ENCODE measurements at regions not wholly inside any gene's neighbourhood (a gene's known extent, or its start where the extent isn't known, plus 50 kb on each side); places are given as distances from the start of the nearest gene placed in this dataset.

DNA sequence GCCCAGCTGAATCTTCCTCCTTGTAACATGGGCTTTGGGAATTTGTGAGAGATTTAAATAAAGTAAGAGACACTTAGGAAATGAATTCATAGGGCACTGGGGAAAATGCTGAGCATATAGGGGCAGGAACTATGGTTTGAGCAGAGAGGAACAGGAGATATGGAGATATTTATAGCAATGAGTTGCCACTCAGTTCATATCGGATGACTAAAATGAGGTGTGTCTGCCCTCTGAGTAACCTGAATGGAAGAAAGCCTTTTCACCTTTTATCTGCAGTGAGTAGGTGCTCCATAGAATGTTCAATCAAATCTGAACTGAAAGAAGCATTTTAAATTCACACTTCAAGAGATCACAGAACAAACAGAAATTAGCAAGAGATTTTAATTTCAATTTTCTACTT lies 105.7 kb downstream of the CEP44 start:
- TF ChIP-seq CTCF (IDR thresholded peaks at IDR 0.05; ENCODE audit: insufficient read depth, low read length, poor library complexity, severe bottlenecking) (no peak), EZH2phosphoT487 (conservative IDR thresholded peaks at IDR 0.05; ENCODE audit: low read length) (no peak)

All from SU-DHL-6 (cell line).